HEK293 (cell line): ENCODE measurements at regions not wholly inside any gene's neighbourhood (a gene's known extent, or its start where the extent isn't known, plus 50 kb on each side); places are given as distances from the start of the nearest gene placed in this dataset.

ENCODE experiments used
- ZNF549 ChIP-seq: fragments of 450-650 bp; IDR thresholded peaks from 2 replicates; pipeline ENCODE4 v1.5.1; 2018; ENCODE audit warnings: missing biosample characterization, missing genetic modification characterization, mild to moderate bottlenecking, inconsistent platforms, moderate library complexity
- TF ChIP-seq, protein P1 (sequence below): fragments of 450-650 bp; formaldehyde crosslinking; IDR thresholded peaks from 2 replicates; pipeline ENCODE4 v1.5.1; 2016; ENCODE audit warnings: missing biosample characterization, missing genetic modification characterization
- TF ChIP-seq, protein P2 (sequence below): fragments of 450-650 bp; formaldehyde crosslinking; IDR thresholded peaks from 2 replicates; pipeline ENCODE4 v1.5.1; 2016; ENCODE audit warnings: missing biosample characterization, missing genetic modification characterization
- TF ChIP-seq, protein P3 (sequence below): fragments of 450-650 bp; IDR thresholded peaks from 2 replicates; pipeline ENCODE4 v1.5.1; 2018; ENCODE audit warnings: missing biosample characterization, missing genetic modification characterization

DNA sequence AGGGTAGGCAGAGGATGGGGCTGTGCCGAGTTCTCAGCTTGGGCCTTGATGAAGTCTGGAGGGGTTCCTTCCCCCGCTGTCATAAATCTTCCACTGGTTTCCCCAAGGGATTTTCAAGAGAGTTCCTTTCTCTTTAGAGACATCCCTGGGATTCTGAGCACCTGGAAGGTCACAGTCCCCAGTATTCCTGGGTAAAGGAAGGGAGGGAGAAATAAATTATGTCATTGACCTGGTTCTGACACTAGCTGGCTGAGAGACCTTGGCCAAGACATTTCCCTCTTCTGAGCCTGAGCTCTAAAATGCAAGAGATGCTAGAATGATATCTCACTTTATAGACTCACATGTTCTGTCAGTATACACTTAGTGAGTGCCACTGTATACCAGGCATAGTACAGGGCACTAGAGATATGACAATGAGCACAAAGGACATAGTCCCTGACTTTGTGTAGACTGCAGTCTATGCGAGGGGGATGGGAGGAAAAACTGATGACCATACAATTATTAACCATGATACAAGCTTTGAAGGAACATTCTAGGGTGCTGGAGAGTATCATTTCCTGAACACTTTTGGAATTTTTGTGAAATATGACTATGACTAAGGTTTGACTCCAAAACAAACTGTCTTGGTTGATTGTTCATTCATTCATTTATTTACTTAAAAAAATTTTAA lies 165.8 kb upstream of the JUN start:
- TF ChIP-seq, protein P1, sequence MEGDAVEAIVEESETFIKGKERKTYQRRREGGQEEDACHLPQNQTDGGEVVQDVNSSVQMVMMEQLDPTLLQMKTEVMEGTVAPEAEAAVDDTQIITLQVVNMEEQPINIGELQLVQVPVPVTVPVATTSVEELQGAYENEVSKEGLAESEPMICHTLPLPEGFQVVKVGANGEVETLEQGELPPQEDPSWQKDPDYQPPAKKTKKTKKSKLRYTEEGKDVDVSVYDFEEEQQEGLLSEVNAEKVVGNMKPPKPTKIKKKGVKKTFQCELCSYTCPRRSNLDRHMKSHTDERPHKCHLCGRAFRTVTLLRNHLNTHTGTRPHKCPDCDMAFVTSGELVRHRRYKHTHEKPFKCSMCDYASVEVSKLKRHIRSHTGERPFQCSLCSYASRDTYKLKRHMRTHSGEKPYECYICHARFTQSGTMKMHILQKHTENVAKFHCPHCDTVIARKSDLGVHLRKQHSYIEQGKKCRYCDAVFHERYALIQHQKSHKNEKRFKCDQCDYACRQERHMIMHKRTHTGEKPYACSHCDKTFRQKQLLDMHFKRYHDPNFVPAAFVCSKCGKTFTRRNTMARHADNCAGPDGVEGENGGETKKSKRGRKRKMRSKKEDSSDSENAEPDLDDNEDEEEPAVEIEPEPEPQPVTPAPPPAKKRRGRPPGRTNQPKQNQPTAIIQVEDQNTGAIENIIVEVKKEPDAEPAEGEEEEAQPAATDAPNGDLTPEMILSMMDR (tag by site-specific recombination): no peak
- no peak for TF ChIP-seq ZNF549 (tag by site-specific recombination)
- TF ChIP-seq, protein P2, sequence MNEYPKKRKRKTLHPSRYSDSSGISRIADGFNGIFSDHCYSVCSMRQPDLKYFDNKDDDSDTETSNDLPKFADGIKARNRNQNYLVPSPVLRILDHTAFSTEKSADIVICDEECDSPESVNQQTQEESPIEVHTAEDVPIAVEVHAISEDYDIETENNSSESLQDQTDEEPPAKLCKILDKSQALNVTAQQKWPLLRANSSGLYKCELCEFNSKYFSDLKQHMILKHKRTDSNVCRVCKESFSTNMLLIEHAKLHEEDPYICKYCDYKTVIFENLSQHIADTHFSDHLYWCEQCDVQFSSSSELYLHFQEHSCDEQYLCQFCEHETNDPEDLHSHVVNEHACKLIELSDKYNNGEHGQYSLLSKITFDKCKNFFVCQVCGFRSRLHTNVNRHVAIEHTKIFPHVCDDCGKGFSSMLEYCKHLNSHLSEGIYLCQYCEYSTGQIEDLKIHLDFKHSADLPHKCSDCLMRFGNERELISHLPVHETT (tag by site-specific recombination): no peak
- TF ChIP-seq, protein P3, sequence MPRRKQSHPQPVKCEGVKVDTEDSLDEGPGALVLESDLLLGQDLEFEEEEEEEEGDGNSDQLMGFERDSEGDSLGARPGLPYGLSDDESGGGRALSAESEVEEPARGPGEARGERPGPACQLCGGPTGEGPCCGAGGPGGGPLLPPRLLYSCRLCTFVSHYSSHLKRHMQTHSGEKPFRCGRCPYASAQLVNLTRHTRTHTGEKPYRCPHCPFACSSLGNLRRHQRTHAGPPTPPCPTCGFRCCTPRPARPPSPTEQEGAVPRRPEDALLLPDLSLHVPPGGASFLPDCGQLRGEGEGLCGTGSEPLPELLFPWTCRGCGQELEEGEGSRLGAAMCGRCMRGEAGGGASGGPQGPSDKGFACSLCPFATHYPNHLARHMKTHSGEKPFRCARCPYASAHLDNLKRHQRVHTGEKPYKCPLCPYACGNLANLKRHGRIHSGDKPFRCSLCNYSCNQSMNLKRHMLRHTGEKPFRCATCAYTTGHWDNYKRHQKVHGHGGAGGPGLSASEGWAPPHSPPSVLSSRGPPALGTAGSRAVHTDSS: no peak
